HG03571 (cell line): ENCODE measurements at regions not wholly inside any gene's neighbourhood (a gene's known extent, or its start where the extent isn't known, plus 50 kb on each side); places are given as distances from the start of the nearest gene placed in this dataset.

ENCODE experiments used
- ATAC-seq: cut with Tn5 transposase; IDR thresholded peaks from one replicate; pipeline ENCODE4 v1.9.1; 2021; ENCODE audit not compliant: unreplicated experiment

DNA sequence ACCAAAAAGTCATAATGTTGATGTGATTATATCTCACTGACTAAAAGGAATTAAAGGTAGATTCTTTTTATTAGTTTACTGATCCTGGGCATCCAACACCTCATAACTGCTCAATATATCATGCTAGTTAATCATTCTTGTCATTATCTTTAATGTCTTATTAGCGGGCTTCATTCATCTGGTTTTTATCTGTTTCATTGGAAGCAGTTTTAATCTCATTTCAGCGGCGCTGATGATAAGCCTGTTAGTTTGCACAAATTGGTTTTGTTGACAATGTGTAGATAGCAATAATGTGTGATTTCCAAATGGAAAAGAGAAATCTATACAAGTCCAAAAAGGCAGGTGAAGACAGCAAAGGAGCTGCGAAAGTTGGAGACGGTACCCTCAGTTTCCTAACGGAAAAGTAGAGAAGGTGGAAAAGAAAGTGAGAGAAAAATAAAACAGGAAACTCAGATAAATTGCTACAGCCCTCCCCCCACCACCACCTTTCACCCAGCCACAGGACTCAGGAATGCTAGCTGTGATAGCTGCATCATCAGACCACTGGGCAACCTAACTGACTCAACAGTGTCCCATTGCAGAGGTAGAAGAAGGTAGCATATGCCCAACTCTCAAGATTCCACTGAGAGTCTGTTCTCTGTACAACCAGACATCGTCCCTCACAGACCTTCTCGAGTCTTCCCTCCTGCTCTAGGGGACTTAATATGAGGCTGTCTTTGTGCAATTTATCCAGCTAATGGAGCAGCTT is 241.7 kb upstream of the CAMK1G start:
- ATAC-seq = no peak

DNA sequence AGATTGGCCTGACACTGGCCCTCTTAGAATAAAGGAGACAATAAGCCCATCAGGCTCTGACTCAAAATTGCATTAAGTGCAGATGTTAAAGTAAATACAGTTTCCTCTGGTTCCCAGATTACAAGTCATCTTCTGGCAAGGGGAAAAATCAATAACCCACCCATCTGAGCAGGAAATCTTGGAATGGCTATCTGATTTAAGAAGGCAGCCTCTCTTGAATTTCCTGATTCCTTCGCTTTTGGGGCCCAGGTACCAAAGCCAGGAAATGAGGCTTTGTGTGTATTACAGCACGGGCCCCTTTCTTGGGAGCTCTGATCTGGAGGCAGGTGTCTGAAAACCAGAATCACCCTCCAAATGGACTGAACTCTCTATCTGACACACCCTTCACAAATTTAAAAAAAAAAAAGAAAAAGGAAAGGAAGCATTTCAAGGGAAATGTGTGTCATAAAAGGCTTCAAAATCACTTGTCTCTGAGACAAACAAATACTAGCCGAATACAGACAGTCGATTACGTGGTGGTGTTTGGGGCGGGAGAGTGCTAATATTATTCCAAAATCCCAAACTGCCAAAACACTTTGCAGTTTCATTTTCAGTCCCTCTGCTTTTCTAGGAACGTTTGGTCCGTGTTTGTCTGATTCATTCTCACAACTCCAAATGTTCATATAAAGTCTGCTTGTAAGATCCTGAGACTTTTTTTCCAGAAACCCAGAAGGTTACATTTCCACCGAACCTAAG is 240.9 kb upstream of the CAMK1G start:
- ATAC-seq = no peak

GRCh38 chr1:209343511-209343910 is 240.0 kb upstream of the CAMK1G start:
- ATAC-seq = no peak

GRCh38 chr1:209344156-209344555 is 239.4 kb upstream of the CAMK1G start:
- no peak for ATAC-seq

DNA sequence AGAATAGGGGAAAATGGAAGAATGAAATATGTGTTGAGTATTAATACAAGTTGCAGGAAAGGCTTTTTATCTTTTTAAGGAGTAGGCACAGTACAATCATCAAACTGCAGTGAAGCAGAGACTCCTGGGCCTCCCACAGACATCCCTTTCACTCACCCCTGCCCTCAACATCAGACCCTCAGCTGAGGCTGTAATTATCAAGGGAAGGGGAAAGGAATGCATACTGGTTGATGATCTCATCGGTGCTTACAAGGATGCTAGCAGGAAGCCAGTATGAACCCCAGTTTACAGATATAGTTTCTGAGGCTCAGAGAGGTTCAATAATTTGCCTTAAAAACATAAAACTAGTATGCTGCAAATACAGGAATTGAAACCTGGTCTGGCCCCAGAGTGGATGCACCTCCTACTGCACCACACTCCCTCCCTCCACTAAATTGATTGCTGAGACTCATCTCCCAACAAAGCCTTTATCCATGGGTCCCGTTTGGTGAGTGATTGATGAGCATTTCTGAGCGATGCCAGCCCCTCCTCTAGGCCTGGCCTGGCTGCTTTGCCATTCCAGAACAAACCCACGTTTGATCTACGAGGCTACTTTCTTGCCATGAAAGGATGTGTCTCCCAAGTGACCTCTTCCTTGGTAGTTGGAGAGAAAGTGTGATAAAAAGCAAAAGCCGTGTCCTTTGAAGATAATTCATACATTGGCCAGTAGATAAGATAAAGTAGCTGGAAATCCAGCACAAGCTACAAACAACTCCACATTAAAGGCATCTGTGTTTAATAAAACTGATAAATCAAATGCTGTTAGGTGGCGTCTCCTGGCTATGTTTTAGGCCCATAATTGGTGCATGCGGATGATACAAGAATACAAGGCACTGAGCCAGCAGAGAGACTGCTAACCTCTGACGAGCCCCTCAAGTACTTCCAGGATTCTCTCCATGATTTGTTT is 233.9 kb upstream of the CAMK1G start:
- no peak for ATAC-seq

DNA sequence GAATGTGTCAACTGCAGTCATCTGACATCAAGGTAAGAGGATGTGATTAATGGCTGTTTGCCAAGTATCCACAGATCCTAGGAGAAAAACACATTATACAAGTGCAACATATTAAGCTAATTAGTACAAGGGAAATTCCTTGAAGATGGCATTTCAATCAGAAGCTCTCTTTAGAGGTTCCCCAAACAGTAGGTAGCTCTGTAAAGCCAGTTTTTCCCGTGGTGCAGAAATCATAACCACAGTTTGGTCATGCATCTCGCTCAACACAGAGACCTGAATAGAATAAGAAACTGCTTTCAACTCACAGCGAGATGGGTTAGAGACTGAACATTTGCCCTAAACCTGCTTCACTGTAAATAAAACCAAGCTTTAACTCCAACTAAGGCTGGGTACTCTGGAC is 230.5 kb upstream of the CAMK1G start:
- no peak for ATAC-seq

GRCh38 chr1:209354111-209354839 is 229.2 kb upstream of the CAMK1G start:
- peak; percentile 86 for ATAC-seq

DNA sequence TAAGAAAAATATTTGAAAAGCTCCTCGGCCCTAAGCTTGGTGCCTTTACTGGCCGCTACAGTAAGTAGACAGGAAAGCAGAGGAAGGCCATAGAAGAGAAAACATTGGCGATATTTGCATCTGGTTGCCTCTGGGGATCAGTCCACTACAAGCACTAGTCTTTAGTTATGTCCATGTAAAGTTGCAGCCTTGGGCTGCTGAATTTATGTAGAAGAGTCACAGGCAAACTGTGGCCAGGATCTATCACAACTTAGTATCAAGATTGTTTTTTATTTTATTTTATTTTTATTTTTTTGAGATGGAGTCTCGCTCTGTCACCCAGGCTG is 228.7 kb upstream of the CAMK1G start:
- ATAC-seq = no peak

GRCh38 chr1:209355415-209355814 is 228.1 kb upstream of the CAMK1G start:
- ATAC-seq = no peak

DNA sequence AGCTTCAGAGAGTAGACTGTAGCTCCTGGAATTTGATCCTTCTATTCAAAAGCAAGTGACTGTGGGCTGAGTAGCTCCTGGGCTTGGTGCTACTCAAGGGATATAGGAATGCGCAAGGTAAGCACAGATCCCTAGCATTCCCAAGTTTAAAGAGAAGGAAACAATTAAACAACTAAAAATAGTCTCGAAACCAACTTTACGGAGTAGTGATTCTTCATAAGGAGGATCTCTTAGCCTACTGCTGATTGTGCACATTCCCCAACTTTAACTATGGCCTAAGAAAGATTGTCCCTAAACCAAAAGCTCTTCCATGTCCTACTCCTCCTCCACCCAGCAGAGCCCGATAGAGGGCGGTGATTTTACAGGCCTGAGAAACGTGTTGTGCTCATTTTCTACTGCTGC is 226.5 kb upstream of the CAMK1G start:
- no peak for ATAC-seq

DNA sequence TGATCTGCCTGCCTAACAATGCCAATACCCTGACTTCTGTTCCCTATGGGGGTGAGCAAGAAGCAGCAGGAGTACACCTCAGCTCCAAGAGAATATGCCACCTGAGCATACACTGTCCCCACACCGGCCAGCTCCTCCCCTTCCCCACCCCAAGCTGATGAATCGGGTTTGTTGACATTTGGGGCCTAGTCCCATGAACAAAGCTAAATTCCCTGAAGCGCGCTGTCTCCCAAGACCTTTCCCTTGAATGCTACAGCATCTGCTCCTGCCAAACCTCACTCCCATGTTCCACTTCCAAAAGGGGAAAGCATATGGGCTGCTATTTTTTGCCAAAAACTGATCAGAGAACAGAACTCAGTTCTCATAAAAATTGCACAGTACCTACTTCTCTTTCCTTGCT is 220.4 kb upstream of the CAMK1G start:
- ATAC-seq = no peak

- no peak for ATAC-seq
Observed at GRCh38 chr1:209364716-209365115, 218.8 kb upstream of the CAMK1G start.

GRCh38 chr1:209367061-209367772 is 216.3 kb upstream of the CAMK1G start:
- no peak for ATAC-seq

GRCh38 chr1:209368864-209369598 is 214.5 kb upstream of the CAMK1G start:
- ATAC-seq = no peak

GRCh38 chr1:209370241-209370995 is 213.1 kb upstream of the CAMK1G start:
- no peak for ATAC-seq

DNA sequence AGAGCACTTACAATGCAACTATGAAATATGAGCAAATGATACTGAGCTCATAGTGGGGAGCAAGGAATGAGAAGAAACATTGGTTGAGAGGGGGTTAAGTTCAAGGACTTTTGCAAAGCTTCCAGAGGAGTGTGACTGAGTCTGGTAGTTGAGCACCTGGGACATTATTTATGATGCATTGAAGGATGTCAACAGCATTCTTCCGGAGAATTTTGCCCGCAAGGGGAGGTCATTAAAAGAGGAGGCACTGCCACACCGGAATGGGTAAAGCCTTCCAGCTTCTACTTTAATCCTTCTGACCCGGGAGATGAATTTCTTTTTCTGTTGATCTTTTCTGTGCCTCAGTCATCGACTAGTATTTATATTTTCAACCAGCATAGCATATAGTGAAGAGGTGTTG is 208.4 kb upstream of the CAMK1G start:
- no peak for ATAC-seq

DNA sequence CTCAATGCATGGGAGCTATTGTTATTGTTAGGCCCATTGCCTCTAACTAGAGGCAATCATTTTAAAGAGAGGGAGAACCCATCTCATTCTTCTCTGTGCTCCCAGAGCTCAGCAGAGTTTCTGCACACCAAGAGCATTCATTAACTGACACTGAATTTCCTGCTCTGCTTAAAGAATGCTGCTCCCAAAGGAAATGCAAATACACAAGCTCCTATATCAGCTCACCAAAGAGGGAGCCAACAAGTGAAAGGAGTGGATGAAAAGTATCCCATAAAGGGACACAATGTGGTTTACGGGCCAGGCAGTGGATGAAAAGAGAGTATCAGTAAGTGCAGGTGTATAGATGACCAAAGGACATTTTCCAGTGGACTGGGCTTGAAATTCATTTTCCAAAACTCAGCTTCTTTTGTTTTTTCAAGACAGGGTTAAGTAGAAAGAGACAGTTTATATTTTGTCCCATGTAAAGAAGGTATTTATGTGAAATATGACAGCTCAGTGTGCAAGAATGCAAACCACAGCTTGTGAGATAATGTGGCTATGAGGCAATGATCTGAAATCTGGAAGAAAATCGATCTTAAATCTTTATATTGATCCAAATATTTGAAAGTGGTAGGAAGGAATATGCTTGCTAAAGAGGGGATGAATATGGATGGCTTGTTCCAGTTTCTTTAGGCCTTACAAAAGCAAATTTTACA is 207.7 kb upstream of the CAMK1G start:
- no peak for ATAC-seq

DNA sequence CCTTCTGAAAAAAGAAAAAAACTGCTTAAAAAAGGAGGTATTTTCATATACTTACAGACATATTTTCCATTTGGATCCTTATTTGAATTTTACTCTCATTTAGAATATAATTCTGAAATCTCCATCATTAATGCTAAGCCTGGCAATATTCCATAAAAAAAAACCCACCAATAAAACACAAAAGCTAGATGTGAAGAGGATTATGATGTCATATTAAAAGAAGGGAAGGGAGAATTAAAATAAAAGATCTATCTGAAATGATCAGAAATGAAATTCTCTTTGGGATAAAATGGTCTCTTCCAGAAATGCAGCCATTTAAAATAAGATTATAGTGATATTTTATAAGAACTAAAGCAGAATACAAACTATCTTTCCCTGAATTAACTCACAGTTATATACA is 206.7 kb upstream of the CAMK1G start:
- no peak for ATAC-seq
